EH (cell line): ENCODE measurements at regions not wholly inside any gene's neighbourhood (a gene's known extent, or its start where the extent isn't known, plus 50 kb on each side); places are given as distances from the start of the nearest gene placed in this dataset.
"Not testable (repeated sequence)": the region's sequence is repeated elsewhere in the genome, so short reads cannot be mapped to it uniquely, and the experiment has no call there.

Experiments
- DNase-seq: peaks from one replicate; pipeline ENCODE4 v3.0.0-alpha.2; 2015; ENCODE audit warnings: low read depth

DNA sequence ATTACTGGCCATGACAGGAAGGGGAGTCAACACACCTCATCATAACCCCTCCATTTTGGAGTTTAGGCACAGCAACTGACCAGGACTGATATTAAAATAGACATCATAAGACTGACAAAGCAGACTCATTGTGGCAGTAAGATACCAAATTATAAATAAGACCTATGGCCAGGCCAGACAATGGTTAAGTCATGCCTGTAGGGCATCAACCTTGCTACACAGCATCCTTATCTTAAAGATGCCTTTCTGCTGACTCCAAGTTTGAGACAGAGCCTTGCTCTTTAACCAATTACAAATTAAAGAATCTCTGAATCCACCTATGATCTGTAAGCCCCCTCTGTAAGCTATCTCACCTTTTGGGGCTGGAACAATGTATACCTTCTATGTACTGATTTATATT is 65.5 kb downstream of the VCX2 start:
- DNase-seq = no peak

DNA sequence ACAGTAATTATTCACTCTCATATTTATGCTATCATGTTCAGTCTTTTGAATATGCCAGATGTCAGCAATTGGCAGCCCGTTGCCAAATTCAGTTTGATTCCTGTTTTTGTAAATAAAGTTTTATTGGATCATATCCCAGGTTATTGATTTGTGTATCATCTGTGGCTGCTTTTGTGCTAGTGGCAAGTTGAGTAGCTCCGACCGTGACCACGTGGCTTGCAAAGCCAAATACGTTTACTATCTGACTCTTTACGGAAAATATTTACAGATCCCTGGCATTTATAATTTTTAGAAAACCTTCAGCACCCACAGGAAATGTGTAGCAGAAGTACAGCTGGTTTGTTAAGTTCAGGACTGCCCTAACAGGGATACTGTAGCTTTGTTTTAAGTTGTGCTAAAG is 67.4 kb downstream of the VCX2 start:
- no peak for DNase-seq

DNA sequence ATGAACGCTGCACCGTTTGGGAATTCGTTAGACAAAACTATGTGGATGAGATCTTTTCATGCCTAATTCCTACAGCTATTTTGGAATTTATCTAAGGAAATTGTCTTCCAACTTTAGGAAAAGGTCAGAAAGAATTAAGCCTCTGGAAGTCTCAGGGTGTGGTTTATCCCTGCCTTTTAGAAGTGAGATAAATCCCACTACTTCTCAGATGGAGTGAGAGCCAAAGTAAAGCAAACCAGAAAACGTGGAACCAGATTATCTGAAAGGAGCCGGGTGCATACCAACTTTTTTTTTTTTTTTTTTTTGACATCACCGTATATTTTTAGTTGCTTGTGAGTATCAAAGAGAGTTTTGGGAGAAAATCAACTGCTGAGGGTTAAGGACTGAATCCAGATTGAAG is 79.6 kb downstream of the VCX2 start:
- no peak for DNase-seq

DNA sequence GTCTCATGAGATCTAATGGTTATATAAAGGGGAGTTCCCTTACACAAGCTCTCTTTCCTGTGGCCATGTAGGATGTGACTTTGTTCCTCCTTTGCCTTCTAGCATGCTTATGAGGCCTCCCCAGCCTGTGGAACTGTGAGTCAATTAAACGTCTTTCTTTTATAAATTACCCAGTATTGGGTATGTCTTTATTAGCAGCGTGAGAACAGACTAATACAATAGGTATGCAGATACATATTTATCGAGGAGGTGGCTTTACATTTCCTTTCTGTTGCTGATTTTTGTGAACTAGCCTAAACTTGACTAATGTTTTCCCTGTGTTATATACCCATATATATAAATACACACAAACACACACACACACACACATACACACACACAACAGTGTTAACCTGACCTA is 80.2 kb downstream of the VCX2 start:
- DNase-seq = no peak

DNA sequence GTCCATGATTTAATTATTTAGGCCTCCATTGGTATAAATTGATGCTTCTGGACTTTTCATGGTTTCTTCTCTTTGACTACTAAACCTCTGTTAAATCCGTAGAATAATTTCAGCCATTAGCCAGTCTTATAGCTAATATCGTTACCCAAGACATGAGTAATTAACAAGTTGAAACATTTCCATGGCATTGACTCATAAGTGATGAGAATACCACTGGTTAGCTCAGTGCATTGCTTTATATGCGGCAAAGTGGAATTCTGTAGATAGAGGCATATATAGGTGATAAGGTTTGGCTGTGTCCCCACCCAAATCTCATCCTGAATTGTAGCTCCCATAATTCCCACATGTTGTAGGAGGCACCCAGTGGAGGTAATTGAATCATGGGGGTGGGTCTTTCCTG is 80.6 kb downstream of the VCX2 start:
- DNase-seq = no peak

DNA sequence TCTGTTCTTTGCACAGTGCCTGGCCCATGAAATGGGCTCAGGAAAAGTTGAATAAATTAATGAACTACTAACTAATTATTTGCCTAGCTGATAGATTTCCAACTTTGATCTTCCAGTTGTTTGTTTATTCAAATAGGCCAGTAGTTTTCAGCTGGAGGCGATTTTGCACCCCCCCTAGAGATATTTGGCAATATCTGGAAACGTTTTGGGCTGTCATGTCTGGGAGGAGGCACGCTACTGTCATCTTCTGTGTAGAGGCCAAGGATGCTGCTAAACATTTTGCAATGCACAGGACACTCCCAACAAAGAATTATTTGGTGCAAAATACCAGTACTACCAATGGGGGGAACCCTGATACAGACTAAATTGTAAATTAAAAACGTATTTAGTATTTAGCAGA is 81.9 kb downstream of the VCX2 start:
- no peak for DNase-seq

DNA sequence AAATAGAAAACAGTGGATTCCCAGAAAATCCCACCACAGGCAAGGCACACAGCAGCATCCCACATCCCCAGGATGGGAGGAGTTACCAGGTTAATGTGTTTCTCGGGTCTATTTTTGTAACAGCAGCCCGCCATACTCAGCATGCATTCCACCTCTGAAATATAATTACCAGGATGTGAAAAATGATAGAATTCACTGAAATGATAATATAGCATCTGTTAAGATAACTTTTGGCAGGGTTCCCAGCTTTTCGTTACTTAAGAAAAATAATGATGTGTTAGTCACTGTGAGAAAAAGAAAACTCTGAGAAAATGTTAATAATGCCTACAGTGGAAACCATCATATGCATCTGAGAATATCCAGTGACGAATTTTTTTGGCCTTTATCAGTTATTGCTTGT is 87.1 kb downstream of the VCX2 start:
- peak; percentile 2 for DNase-seq

DNA sequence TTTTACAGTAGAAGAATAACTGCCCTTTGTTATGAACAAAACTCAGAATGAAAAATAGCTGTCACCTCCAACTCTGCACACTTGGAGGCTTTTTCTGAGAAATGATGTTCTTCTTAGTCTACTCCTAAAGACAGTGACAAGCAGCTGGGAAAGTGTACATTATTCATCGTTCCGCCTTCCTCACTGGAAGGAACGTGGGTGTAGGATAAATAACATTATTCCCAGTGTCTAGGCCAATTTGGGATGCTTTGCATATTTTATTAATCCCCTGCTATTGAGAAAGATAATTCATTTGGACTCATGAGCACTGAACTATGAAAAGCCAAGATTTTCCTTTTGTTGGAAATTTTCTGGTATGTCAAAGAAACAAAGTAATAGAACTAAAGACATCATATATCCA is 87.8 kb downstream of the VCX2 start:
- DNase-seq = no peak

DNA sequence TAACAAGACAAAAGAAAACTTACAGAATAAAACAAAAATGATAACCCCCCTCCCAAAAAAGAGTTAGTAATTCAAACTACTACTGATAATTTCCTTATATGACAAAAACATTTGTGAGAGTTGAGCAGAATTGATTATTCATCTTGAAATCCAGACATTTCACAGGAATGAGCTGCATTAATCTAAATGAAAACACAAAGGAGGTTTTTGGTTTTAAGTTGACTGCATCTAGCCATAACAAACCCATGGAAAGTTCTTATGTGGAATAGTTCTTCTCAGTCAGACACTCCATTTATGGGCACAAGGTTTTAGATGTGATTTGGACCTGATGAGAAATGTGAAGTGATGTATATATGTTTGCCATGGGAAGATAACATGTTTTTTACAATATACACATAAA is 95.4 kb downstream of the VCX2 start:
- DNase-seq = no peak

DNA sequence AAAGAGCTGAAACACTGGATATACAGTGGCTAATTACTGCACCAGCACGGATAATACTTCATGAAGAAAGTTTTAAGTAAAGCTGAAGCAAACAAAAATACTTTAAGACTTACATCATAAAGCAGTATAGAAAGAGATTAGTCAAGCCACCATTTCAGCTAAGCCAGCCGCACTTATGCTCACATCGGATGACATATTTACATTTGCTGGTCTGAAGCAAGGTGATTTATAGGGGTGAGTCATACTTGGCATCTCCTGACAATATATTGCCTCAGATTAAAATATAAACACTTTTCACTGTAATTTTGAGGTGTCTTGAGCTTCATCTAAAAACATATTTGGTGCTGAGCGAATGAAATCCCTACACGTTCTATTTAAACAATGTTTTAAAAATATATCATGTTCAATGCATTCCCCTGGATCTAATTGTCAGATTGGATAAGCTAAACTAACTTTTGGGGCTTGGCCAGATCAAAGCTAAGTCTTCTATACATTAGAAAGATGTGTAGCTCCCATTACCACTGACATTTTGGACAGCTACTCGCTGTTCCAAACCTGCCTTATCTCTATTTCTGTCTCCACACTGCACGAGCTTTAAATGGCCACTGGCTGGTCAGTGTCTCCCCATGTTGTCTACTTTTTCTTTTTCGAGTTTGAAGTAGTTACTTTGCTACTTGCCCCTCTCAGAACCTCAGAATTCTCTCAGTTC is 103.2 kb downstream of the VCX2 start:
- DNase-seq = no peak

DNA sequence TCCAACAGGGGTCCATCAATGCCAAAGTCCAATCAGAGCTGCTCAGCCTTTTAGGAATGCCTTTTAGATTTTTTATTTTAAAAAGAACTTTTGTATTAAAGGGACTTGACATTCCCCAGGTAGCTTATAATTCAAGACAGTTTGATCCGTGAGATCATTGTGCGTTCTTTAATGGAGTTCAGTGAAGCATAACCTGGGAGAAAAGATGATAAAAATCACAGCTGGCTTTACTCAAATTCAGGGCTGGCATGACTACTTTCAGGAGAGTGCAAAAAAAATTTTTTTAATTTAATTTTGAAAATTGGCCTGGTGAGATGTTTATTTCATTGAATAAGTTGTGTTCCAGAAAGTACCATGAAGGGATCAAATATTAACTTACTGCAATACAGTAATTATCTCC is 118.2 kb downstream of the VCX2 start:
- DNase-seq = no peak

DNA sequence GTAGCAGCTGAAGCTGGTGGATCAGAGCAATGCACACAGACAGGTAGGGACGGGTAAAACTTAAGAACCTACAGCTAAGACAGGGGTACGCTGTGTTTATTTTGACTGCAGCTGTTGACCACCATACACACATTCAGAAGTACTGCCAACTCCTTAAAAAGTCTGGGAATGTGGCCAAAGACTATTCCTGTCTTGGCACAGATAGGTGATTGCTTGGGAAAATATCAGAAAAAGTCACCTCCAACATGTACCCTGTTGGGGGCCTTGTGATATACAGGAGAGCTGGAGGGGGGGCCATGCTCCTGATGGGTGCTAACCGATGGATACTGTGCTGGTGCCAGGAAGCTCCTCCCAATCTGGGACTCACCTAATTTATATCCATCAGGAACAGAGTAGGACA is 121.2 kb downstream of the VCX2 start:
- DNase-seq = no peak

DNA sequence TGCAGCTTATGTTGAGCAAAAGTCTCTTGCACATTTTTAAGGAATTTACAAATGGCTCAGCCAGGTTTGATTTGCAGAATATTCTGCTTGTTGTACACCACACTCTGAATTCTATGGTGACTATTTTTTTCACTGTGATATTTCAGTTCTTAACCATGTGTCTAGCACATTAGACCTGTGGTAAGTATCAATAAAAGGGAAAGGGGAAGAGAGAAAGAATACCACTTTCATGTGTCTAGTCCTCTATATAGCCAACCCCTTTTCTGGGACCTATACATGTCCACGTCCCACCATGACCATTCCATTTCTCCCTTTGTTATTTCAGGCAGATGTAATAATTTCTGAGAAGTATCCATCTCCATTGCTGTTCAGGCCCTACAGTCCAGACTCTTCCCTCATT is 121.3 kb upstream of the PNPLA4 start:
- DNase-seq = no peak

DNA sequence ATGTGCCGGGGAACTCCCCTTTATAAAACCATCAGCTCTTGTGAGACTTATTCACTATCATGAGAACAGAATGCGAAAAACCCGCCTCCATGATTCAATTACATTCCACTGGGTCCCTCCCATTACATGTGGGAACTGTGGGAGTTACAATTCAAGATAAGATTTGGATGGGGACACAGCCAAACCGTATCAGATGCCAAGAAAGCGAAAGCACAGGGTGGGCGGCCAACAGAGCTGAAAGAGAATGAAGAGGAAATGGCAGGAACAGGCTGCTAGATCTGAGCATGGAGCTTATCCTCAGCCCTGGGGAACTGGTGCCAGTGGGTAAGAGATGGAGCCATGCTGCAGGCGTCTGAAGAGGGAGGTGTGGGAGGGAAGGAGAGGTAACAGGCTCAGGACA is 117.7 kb upstream of the PNPLA4 start:
- DNase-seq = no peak

DNA sequence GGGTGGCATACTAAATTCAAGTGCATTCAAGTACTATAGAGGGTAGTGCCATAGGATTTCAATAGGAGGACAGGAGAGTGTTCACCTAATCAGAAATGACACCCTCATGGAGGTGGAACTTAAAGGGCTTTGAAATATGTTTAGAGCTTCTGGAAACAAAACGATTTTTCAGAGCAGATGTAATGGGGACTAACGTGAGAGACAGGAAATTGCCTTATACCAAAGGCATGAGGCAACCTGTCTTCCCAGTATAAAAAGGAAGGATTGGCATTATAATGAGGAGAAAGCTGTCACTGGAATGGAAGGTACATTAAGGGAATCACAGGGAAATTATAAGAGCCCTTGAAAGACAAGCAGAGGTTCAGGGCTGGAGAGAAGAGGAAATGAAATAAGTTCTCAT is 116.3 kb upstream of the PNPLA4 start:
- no peak for DNase-seq

DNA sequence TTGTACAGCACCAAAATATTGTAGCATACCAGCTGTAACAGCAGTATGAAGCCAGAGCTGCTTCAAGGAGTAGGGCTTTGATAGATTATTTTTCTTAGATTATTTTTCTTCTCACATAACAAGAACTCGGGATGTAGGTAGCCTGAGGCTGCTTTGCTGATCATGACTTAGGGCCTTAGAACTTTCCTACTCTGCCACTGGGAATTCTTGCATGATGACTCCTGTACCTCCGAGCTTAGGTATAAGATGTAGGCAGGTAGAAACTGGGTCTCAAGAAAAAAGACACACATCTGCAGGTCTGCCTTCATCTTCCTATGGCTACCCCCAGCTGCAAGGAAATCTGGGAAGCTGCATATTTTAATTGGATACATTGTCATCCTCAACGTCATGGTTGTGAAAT is 115.9 kb upstream of the PNPLA4 start:
- DNase-seq = no peak

DNA sequence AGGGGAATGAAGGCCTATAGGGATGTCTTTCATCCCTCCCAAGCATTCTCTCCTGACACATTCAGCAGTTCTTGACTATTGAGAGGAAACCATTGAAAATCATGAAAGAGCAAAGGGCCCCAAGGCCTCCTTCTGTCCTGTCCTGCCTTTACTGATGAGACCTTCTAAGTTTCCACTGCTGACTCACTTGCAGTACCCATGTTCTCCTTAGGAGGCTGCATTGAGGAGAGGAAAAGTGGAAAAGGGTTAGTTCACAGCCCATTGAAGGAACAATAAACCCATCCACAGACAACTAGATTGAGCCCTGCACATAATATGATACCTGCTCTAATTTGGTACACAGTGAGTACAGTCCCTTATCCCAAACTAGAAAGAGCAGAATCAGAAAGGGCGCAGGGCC is 115.1 kb upstream of the PNPLA4 start:
- no peak for DNase-seq

DNA sequence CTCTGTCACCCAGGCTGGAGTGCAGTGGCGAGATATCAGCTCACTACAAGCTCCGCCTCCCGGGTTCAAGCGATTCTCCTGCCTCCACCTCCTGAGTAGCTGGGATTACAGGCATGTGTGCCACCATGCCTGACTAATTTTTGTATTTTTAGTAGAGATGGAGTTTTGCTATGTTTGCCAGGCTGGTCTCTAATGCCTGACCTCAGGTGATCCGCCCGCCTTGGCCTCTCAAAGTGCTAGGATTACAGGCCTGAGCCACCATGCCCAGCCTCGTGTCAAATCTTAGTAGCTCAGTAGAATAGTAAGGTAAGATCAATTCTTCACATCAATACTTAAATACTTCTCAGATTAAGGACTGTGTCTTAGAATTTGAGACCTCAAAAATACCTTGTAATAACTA is 112.5 kb upstream of the PNPLA4 start:
- DNase-seq = not testable (repeated sequence)

DNA sequence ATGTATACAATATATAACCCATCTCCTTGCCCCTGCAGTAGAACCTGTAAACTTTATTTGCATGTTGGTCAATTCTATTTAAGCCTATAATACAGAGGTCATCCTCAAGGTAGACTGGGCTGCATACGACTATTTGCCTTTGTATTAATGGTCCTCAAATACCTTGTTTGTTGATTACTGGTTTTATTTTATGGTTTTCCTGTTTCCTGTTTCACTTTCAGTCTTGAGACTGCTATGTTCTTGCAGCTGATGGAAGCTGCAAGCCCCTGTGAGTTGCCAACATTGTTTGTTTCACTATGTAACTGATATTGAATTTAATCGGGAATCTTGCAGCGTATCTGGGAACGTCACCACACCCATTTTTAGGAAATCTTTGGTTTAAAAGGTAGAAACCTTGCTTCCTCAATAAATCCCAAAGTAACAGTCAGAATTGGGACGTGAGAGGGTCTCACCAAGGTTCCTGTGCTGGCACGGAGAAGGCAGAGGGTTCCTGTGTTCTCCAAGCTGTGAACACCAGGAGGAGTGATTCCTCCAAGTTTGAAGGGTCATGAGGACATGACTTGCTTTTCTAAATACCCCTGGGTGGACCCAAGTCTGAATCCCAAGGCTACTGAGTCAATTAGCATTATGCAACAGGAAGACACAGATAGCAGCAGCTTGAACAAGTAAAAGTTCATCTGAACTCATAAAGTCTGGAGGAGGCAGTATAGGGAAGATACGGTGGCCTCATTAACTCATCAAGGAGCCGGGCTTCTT is 110.6 kb upstream of the PNPLA4 start:
- DNase-seq = no peak

DNA sequence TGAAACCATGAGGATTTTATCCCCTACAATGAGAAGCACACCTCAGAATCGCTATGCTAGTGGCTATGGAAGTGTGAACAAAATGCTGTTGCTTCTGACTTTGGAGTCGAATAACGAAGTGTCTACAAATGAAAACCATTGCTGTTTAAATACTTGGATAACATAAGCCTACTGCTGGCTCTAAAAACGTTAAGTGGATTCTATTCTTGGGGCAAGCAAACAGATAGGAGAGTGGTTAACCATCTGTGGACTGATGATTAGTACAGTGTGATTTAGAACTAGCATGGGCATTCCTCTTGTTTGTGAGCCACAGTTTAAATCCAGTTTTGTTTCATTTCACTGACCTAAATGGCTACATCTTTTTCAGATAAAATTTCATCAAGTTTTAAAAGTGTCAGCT is 109.7 kb upstream of the PNPLA4 start:
- no peak for DNase-seq

DNA sequence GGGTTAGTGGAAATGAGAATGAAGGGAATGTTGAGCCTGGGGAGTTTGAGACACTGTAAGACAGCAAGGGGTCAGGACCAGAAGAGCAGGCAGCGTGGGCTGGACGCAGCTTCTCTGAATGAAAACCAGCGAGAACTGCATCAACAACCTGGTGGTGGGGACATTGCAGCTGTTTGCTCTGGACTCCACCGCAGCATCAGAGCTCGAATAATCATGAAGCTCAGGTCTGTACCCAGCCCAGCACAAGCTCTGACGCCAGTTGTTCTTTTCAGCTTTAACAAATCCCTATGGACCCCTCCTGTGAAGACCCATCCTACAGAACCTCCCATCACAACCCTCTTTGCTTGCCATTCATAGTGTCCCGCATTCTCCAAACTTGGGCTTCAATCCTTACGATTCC is 106.8 kb upstream of the PNPLA4 start:
- no peak for DNase-seq

DNA sequence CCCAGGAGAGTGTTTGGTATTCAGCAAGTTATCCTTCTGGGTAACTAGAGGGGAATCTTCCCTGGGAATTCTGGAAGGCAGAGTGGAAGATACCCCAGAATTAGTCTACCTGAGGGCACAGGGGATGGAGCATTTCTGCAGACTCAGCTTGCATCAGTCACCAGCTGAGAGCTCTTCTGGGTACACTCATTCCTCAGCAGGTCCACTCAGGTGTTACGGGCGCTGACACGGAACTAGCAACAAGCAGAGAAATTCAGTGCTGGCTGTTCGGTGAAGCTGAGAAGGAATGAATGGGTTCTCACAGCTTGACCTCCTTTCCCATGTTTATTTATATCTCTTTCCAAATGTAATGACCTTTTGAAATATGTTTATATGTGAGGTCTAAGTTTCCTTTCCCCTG is 106.0 kb upstream of the PNPLA4 start:
- DNase-seq = no peak

DNA sequence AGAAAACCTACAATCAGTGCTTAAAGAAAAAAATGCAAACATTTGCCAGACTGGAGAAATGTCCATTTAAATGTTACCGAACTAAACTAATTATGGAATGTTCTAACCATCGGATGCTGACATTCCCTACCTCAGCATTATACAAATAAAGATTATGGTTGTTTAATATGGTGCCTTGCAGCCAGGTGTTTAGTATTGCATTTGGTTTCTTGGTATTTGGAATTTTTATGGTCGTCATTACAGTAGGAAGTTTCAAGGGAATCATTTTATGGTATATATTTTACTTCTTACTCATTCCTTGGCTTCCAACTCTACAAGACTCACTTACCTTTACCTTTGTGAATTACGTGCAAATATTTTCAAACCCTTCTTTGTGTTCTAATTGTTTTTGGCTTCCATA is 103.1 kb upstream of the PNPLA4 start:
- no peak for DNase-seq

DNA sequence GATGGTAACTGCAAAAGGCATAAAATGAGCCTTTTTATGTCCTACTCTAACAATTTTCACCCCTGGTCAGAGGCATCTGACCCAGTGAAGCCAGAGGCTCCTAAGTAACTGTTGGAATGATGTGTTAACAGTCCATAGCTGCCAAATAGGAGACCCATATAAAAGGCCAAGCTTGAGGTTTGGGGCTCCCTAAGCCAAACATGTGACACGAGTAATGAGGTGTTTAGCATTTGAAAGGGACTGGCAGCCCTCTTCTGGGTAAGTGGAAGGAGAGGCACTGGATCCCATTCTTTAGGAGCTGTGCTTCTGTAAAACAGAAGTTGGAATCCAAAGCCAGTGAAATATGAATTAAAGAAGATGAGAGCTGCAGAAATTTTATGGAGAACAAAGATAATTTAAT is 100.6 kb upstream of the PNPLA4 start:
- DNase-seq = no peak
